ENCODE measurements at regions not wholly inside any gene's neighbourhood (a gene's known extent, or its start where the extent isn't known, plus 50 kb on each side); places are given as distances from the start of the nearest gene placed in this dataset.

DNA sequence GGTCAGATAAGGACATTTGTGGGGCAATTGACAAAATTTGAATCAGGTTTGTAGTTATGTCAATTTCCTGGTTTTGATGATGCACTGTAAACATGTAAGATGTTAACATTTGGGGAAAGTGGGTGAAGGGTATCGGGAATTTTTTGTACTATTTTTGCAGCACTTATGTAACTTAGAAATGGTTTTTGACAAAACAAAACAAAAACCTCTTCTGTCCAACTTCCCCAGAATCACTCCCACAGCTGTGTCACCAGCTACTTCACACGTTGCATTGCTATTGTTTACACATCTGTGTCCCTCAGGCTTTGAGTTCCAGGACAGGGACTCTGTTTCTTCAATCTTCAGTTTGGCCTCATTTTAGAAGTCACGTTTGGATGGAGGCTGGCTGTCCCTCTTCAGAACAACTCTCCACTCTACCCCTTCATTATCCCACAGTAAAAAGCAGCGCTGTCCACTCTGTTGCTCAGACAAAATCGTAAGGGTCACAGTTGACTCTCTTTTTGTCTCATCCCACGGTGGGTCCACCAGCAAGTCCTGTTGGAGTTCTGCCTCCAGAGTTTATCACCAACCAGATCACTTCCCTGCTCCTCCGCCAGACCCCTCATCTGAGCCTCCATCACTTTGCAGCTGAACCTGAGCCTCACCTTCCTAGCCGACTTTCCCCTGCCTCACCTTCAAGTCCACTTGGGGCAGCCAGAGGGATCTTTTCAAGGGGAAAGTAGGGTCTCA is 63.2 kb downstream of the NENF start:
- Histone ChIP-seq H3K27ac (ENCODE audit: low read depth, low read length) (no peak overlapping the region), H3K4me2 (ENCODE audit: low read depth, low read length, poor library complexity, severe bottlenecking) (no peak overlapping the region)

DNA sequence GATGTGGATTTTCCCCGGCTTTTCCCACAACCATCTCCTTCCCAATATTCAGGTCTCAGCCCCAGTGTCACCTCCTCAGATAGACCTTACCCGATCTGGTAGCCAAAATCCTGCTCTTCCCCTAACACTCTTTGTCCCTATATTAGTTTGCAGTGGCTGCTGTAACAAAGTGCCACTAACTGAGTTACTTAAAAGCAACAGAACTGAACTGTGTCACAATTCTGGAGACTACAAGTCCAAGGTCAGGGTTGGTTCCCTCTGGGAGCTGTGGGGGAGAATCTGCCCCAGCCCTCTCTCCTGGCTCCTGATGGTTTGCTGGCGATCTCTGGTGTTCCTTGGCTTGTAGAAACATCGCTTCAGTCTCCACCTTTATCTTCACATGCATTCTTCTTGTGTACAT is 64.0 kb downstream of the NENF start:
- H4K20me1 ChIP-seq (ENCODE audit: low read depth, low read length): no peaks in the 10 kb centered on the region
- no peaks in the 10 kb centered on the region for H3K36me3 ChIP-seq (ENCODE audit: low read length)
- H3F3A ChIP-seq (ENCODE audit: insufficient read depth): no peaks in the 10 kb centered on the region
- no peaks in the 10 kb centered on the region for H3K27me3 ChIP-seq (ENCODE audit: low read length)
- TF ChIP-seq, protein P1, sequence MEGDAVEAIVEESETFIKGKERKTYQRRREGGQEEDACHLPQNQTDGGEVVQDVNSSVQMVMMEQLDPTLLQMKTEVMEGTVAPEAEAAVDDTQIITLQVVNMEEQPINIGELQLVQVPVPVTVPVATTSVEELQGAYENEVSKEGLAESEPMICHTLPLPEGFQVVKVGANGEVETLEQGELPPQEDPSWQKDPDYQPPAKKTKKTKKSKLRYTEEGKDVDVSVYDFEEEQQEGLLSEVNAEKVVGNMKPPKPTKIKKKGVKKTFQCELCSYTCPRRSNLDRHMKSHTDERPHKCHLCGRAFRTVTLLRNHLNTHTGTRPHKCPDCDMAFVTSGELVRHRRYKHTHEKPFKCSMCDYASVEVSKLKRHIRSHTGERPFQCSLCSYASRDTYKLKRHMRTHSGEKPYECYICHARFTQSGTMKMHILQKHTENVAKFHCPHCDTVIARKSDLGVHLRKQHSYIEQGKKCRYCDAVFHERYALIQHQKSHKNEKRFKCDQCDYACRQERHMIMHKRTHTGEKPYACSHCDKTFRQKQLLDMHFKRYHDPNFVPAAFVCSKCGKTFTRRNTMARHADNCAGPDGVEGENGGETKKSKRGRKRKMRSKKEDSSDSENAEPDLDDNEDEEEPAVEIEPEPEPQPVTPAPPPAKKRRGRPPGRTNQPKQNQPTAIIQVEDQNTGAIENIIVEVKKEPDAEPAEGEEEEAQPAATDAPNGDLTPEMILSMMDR (IDR thresholded peaks at IDR 0.05; ENCODE audit: insufficient read depth, low read length, poor library complexity, severe bottlenecking): no peak
- no peak for TF ChIP-seq EZH2phosphoT487 (conservative IDR thresholded peaks at IDR 0.05; ENCODE audit: low read length)
- H3K4me3 ChIP-seq (ENCODE audit: insufficient read depth, low read length, poor library complexity, severe bottlenecking): no peak overlapping the region
- no peak overlapping the region for H3K27ac ChIP-seq (ENCODE audit: low read depth, low read length)
- no peaks in the 10 kb centered on the region for H3K9me2 ChIP-seq (replicated peaks; ENCODE audit: insufficient read depth, low read length)
- no peaks in the 10 kb centered on the region for H3K9me3 ChIP-seq (ENCODE audit: insufficient read depth, low read length)
- no peaks in the 10 kb centered on the region for H3K79me2 ChIP-seq (ENCODE audit: insufficient read depth, low read length)
- H3K4me2 ChIP-seq (ENCODE audit: low read depth, low read length, poor library complexity, severe bottlenecking): no peak overlapping the region
- H2AFZ ChIP-seq (ENCODE audit: low read depth, low read length, severe bottlenecking): no peak overlapping the region
- no peak overlapping the region for H3K9ac ChIP-seq (ENCODE audit: low read length)

More for the DNA sequence above, 63.2 kb downstream of the NENF start:
- Histone ChIP-seq H3K9me3 (ENCODE audit: insufficient read depth, low read length) (no peaks in the 10 kb centered on the region), H3F3A (ENCODE audit: insufficient read depth) (no peaks in the 10 kb centered on the region), H2AFZ (ENCODE audit: low read depth, low read length, severe bottlenecking) (no peak overlapping the region), H3K4me3 (ENCODE audit: insufficient read depth, low read length, poor library complexity, severe bottlenecking) (no peak overlapping the region), H3K9ac (ENCODE audit: low read length) (no peak overlapping the region), H4K20me1 (ENCODE audit: low read depth, low read length) (no peaks in the 10 kb centered on the region), H3K9me2 (replicated peaks; ENCODE audit: insufficient read depth, low read length) (no peaks in the 10 kb centered on the region), H3K36me3 (ENCODE audit: low read length) (no peaks in the 10 kb centered on the region), H3K27me3 (ENCODE audit: low read length) (no peaks in the 10 kb centered on the region), H3K79me2 (ENCODE audit: insufficient read depth, low read length) (no peaks in the 10 kb centered on the region)
- TF ChIP-seq EZH2phosphoT487 (conservative IDR thresholded peaks at IDR 0.05; ENCODE audit: low read length): no peak
- TF ChIP-seq, protein P1 (IDR thresholded peaks at IDR 0.05; ENCODE audit: insufficient read depth, low read length, poor library complexity, severe bottlenecking): no peak

DNA sequence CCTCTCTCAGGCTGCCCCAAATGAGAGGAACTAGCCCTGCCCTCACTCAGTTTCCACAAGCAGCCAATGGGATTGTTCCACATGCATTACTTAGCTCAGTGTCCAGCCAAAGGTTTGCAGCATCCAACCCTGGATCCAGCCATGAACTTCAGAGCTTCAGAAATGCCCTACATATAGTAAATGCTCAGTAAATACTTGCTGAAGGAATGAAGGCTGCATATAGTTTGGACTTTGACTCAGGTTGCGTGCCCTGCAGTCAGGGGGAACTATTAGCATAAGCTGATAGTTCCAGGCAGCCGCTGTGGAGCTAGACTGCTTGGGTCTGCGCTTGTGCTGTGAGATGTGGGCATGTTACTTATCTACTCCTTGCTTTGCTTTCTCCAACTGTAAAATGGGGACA is 64.8 kb downstream of the NENF start:
- Histone ChIP-seq H3K4me2 (ENCODE audit: low read depth, low read length, poor library complexity, severe bottlenecking) (no peak overlapping the region), H2AFZ (ENCODE audit: low read depth, low read length, severe bottlenecking) (no peak overlapping the region), H3K9me3 (ENCODE audit: insufficient read depth, low read length) (no peaks in the 10 kb centered on the region), H3K9me2 (replicated peaks; ENCODE audit: insufficient read depth, low read length) (no peaks in the 10 kb centered on the region), H3K9ac (ENCODE audit: low read length) (no peak overlapping the region), H3K27ac (ENCODE audit: low read depth, low read length) (no peak overlapping the region), H3K4me3 (ENCODE audit: insufficient read depth, low read length, poor library complexity, severe bottlenecking) (no peak overlapping the region), H4K20me1 (ENCODE audit: low read depth, low read length) (no peaks in the 10 kb centered on the region), H3K36me3 (ENCODE audit: low read length) (no peaks in the 10 kb centered on the region), H3K27me3 (ENCODE audit: low read length) (no peaks in the 10 kb centered on the region), H3K79me2 (ENCODE audit: insufficient read depth, low read length) (no peaks in the 10 kb centered on the region), H3F3A (ENCODE audit: insufficient read depth) (no peaks in the 10 kb centered on the region)
- TF ChIP-seq, protein P1 (IDR thresholded peaks at IDR 0.05; ENCODE audit: insufficient read depth, low read length, poor library complexity, severe bottlenecking): no peak
- no peak for TF ChIP-seq EZH2phosphoT487 (conservative IDR thresholded peaks at IDR 0.05; ENCODE audit: low read length)

All from SU-DHL-6 (cell line).